ENCODE measurements at regions not wholly inside any gene's neighbourhood (a gene's known extent, or its start where the extent isn't known, plus 50 kb on each side); places are given as distances from the start of the nearest gene placed in this dataset.

- Mint-ChIP-seq H3K27ac (no peak overlapping the region), H3K27me3 (ENCODE audit: insufficient read depth, low read depth) (peaks cover 3% of the 10 kb centered on the region), H3K4me3 (no peak overlapping the region), H3K4me1 (no peaks in the 10 kb centered on the region), H3K36me3 (no peaks in the 10 kb centered on the region), H3K9me3 (no peaks in the 10 kb centered on the region)
- no peak overlapping the region for H3K4me3 ChIP-seq
- H3K27me3 ChIP-seq, result no peaks in the 10 kb centered on the region
- no peaks in the 10 kb centered on the region for H3F3A ChIP-seq (ENCODE audit: low read depth)
- no peak overlapping the region for H3K9ac ChIP-seq
- H3K79me2 ChIP-seq (ENCODE audit: low read depth), result no peaks in the 10 kb centered on the region
- no peak for DNase-seq (ENCODE audit: low spot score)
- TF ChIP-seq EZH2 (IDR thresholded peaks at IDR 0.05), result no peak
- no peak for TF ChIP-seq EZH2phosphoT487 (IDR thresholded peaks at IDR 0.05)
- TF ChIP-seq, protein P1, sequence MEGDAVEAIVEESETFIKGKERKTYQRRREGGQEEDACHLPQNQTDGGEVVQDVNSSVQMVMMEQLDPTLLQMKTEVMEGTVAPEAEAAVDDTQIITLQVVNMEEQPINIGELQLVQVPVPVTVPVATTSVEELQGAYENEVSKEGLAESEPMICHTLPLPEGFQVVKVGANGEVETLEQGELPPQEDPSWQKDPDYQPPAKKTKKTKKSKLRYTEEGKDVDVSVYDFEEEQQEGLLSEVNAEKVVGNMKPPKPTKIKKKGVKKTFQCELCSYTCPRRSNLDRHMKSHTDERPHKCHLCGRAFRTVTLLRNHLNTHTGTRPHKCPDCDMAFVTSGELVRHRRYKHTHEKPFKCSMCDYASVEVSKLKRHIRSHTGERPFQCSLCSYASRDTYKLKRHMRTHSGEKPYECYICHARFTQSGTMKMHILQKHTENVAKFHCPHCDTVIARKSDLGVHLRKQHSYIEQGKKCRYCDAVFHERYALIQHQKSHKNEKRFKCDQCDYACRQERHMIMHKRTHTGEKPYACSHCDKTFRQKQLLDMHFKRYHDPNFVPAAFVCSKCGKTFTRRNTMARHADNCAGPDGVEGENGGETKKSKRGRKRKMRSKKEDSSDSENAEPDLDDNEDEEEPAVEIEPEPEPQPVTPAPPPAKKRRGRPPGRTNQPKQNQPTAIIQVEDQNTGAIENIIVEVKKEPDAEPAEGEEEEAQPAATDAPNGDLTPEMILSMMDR (IDR thresholded peaks at IDR 0.05), result no peak
- no peak overlapping the region for H2AFZ ChIP-seq (replicated peaks)
- H3K4me1 ChIP-seq, result no peaks in the 10 kb centered on the region
- no peak overlapping the region for H3K4me2 ChIP-seq
- H3K36me3 ChIP-seq, result no peaks in the 10 kb centered on the region
- no peaks in the 10 kb centered on the region for H4K20me1 ChIP-seq (ENCODE audit: low read depth)
- no peak overlapping the region for H3K27ac ChIP-seq
- H3K9me3 ChIP-seq (ENCODE audit: low read depth), result no peaks in the 10 kb centered on the region
Measured at GRCh38 chr13:29689548-29689947, 94.1 kb upstream of the SLC7A1 start.

DNA sequence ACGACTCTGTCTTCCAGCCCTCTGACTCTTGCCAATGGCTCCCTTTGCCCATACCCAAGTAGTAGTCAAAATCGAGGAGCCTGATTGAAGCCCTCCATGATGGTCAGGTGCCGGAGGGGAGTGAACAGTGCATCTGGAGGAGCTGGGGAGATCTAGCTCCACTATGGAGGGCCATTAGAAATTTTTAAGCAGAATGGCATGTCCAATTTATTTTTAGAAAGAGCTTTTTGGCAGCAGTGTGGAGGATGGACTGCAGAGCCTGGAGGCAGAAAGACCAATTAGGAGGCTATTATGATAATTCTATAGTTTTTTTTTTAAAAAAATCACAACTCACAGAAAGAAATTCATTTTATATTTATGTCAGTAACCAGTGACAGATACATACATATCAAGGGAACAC, 92.7 kb upstream of the SLC7A1 start:
- no peak for DNase-seq (ENCODE audit: low spot score)
- H3K27me3 Mint-ChIP-seq (ENCODE audit: insufficient read depth, low read depth), result peaks cover 3% of the 10 kb centered on the region
- H3K27ac ChIP-seq, result no peak overlapping the region
- H3K36me3 Mint-ChIP-seq, result no peaks in the 10 kb centered on the region
- TF ChIP-seq EZH2 (IDR thresholded peaks at IDR 0.05), result no peak
- TF ChIP-seq EZH2phosphoT487 (IDR thresholded peaks at IDR 0.05), result no peak
- TF ChIP-seq, protein P1 (IDR thresholded peaks at IDR 0.05), result no peak
- no peaks in the 10 kb centered on the region for H3K36me3 ChIP-seq
- no peak overlapping the region for H3K9ac ChIP-seq
- H3F3A ChIP-seq (ENCODE audit: low read depth), result no peaks in the 10 kb centered on the region
- H3K4me3 Mint-ChIP-seq, result no peak overlapping the region
- H2AFZ ChIP-seq (replicated peaks), result no peak overlapping the region
- H3K4me2 ChIP-seq, result no peak overlapping the region
- no peak overlapping the region for H3K27ac Mint-ChIP-seq
- H3K9me3 ChIP-seq (ENCODE audit: low read depth), result no peaks in the 10 kb centered on the region
- H3K9me3 Mint-ChIP-seq, result no peaks in the 10 kb centered on the region
- H3K4me1 ChIP-seq, result no peaks in the 10 kb centered on the region
- H3K79me2 ChIP-seq (ENCODE audit: low read depth), result no peaks in the 10 kb centered on the region
- H4K20me1 ChIP-seq (ENCODE audit: low read depth), result no peaks in the 10 kb centered on the region
- no peaks in the 10 kb centered on the region for H3K27me3 ChIP-seq
- H3K4me3 ChIP-seq, result no peak overlapping the region
- H3K4me1 Mint-ChIP-seq, result no peaks in the 10 kb centered on the region

DNA sequence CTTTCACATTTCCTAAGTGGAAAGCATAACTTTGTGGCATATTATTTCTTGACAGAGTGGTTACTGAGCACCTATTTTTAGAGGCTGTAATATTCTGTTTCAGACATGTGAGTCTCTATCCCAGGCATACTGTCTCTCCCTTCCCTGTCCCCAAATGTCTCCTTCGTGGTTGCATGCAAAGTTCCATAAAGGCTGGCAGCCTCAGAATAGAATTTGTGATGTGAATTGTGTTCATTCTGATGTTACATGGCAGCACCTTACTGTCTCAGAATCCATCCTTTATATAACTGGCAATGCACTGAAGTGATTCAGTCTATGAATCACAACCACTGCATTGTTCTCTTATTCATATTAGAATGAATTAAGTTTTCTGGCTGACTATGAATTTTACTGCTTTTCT, 89.0 kb upstream of the SLC7A1 start:
- no peak for DNase-seq (ENCODE audit: low spot score)
- H3K27ac ChIP-seq, result no peak overlapping the region
- Mint-ChIP-seq H3K4me1 (no peaks in the 10 kb centered on the region), H3K9me3 (no peaks in the 10 kb centered on the region), H3K36me3 (no peaks in the 10 kb centered on the region), H3K4me3 (no peak overlapping the region), H3K27me3 (ENCODE audit: insufficient read depth, low read depth) (peaks cover 5% of the 10 kb centered on the region), H3K27ac (no peak overlapping the region)
- H3F3A ChIP-seq (ENCODE audit: low read depth), result no peaks in the 10 kb centered on the region
- H3K9ac ChIP-seq, result no peak overlapping the region
- no peaks in the 10 kb centered on the region for H3K4me1 ChIP-seq
- TF ChIP-seq, protein P1 (IDR thresholded peaks at IDR 0.05), result no peak
- no peak for TF ChIP-seq EZH2 (IDR thresholded peaks at IDR 0.05)
- TF ChIP-seq EZH2phosphoT487 (IDR thresholded peaks at IDR 0.05), result no peak
- H3K79me2 ChIP-seq (ENCODE audit: low read depth), result no peaks in the 10 kb centered on the region
- no peak overlapping the region for H3K4me2 ChIP-seq
- no peaks in the 10 kb centered on the region for H3K36me3 ChIP-seq
- no peaks in the 10 kb centered on the region for H3K9me3 ChIP-seq (ENCODE audit: low read depth)
- no peak overlapping the region for H3K4me3 ChIP-seq
- no peaks in the 10 kb centered on the region for H3K27me3 ChIP-seq
- no peaks in the 10 kb centered on the region for H4K20me1 ChIP-seq (ENCODE audit: low read depth)
- no peak overlapping the region for H2AFZ ChIP-seq (replicated peaks)

DNA sequence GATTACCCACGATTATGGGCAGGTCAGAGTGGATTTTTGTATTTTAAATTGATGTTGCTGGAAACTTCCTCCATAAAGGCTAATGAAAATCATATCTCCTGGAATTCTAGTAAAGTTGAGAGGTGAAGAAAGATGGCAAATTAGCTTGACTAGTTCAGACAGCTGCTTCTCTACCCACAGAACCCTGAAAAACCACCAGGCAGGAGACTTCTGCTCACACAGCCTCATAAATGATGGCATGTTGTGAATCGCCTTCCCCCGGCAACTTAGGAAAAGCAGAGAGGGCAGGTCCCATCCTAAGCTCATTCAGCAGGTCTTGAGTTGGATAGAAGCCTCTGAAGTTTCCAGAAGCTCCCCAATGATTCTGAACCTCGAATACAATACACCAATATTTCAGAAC, 87.6 kb upstream of the SLC7A1 start:
- Mint-ChIP-seq H3K9me3 (no peaks in the 10 kb centered on the region), H3K4me1 (no peaks in the 10 kb centered on the region), H3K36me3 (no peaks in the 10 kb centered on the region), H3K27ac (no peak overlapping the region), H3K4me3 (no peak overlapping the region), H3K27me3 (ENCODE audit: insufficient read depth, low read depth) (peaks cover 5% of the 10 kb centered on the region)
- no peak overlapping the region for H3K27ac ChIP-seq
- no peak overlapping the region for H3K4me2 ChIP-seq
- DNase-seq (ENCODE audit: low spot score), result no peak
- H2AFZ ChIP-seq (replicated peaks), result no peak overlapping the region
- no peak overlapping the region for H3K4me3 ChIP-seq
- H3K9ac ChIP-seq, result no peak overlapping the region
- H3K79me2 ChIP-seq (ENCODE audit: low read depth), result no peaks in the 10 kb centered on the region
- no peaks in the 10 kb centered on the region for H3K36me3 ChIP-seq
- H3K4me1 ChIP-seq, result no peaks in the 10 kb centered on the region
- TF ChIP-seq, protein P1 (IDR thresholded peaks at IDR 0.05), result no peak
- no peak for TF ChIP-seq EZH2phosphoT487 (IDR thresholded peaks at IDR 0.05)
- no peak for TF ChIP-seq EZH2 (IDR thresholded peaks at IDR 0.05)
- H3K27me3 ChIP-seq, result no peaks in the 10 kb centered on the region
- no peaks in the 10 kb centered on the region for H3K9me3 ChIP-seq (ENCODE audit: low read depth)
- H4K20me1 ChIP-seq (ENCODE audit: low read depth), result no peaks in the 10 kb centered on the region
- H3F3A ChIP-seq (ENCODE audit: low read depth), result no peaks in the 10 kb centered on the region

Measured in neural progenitor cell (in vitro differentiated cells).